Kasumi-1 (cell line): ENCODE measurements at regions not wholly inside any gene's neighbourhood (a gene's known extent, or its start where the extent isn't known, plus 50 kb on each side); places are given as distances from the start of the nearest gene placed in this dataset.
"Not testable (repeated sequence)": the region's sequence is repeated elsewhere in the genome, so short reads cannot be mapped to it uniquely, and the experiment has no call there.

ENCODE experiments used
- DNase-seq, 2 experiments: peaks; one replicate each; lab custom pipeline; 2025; lab: John Stamatoyannopoulos, UW

DNA sequence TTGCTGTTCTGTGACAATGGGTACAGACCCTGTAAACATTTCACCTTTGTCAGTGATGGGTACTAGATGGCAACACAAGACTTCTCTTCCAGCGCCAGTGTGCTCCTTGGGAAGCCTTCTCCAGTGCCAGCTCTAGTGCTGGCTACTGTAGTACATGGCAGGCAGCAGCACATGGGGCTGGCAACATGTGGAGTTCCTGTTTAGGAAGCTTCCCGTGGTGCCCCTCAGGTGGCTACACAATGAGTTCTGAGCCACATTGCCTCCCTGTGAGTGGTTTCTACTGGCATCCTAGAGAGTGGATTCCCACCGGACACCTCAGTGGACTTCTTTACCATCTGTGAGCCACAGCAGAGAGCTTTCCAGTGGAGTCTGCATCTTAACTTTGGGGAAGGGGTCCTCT lies 302.1 kb downstream of the CYRIA start:
- no peak for DNase-seq

DNA sequence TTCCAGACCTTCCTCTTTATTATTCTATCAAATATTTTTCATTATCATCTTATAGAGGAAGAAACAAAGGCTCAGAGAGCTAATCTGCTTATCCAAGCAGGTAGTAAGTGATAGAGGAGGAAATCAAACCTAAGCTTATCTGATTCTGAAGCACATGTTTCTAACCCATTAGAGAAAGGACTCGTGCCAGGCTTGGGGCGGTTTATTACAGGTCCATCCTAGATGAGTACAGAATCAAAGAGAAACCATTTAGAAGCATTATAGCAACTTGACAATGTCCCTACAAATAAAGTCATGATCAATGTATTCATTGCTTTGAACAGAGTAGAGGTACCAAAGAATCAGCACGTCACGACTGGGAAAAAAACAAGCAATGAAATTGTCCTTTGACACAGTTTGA lies 303.0 kb downstream of the CYRIA start:
- no peak for DNase-seq

DNA sequence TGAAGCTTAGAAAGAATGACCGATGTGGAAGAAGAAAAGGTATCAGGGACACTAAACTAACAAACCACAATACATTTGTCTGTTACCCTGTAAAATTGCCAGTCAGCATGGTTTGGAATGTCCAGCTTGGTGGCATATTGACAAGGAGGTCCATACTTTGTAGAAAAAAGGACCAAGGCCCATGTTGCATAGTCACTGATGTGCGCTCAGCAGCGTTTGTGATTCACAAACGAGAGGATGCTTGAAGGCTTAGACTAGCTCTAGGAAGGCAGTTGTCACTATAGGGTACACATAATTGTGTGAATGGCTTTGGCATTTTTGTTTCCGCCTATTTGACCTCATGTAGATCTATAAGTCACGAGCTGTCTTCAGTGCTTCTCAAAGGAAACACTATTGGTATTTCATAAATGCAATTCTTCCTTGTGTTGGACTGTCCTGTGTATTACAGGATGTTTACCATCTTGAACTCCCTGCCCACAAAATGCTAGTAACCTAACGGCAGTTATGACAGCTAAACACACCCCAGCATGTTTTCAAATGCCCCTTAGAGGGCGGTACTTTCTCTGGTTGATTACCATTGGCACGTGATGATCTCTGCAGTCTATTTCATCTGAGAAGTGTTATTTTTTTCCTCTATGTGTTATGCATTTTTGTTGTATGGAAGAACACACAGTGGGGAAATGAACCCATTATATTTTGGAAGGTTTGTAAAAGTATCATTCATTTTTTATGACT lies 304.2 kb downstream of the CYRIA start:
- DNase-seq = no peak

DNA sequence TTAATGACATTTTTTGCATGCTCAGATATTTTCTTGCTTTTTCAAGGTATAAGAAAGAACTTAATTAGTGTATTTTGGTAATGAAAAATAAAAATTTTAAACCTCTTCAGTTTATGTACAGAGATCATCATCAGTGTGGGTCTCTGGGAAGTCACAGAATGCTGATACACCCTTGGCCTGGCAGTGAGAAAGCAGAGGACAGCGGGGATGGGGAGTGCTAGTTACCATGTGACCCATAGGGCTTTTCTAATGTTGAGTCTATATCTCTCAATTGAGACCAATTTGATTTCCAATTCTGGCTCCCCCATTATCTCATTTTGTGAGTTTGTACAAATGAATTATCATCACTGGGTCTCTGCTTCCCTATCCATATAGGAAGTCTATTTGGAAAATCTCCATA lies 305.7 kb downstream of the CYRIA start:
- DNase-seq = no peak

DNA sequence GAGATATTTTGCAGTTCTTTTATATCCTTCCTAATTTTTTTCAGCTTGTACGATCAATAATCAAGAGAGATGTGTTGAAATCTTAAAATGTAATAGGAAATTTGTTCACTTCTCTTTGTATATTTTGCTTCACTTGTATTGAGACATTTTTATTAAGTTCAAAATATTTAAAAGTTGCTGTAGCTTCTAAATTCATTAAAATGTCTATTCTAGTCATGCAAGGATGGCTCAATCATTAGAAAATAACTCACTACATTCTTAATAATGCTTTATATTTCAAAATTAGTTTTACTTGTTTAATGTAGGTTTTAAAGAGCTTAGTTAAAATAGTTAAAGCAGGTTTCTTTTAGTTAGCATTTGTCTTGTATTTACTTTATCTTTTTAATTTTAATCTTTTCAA lies 308.4 kb downstream of the CYRIA start:
- no peak for DNase-seq

DNA sequence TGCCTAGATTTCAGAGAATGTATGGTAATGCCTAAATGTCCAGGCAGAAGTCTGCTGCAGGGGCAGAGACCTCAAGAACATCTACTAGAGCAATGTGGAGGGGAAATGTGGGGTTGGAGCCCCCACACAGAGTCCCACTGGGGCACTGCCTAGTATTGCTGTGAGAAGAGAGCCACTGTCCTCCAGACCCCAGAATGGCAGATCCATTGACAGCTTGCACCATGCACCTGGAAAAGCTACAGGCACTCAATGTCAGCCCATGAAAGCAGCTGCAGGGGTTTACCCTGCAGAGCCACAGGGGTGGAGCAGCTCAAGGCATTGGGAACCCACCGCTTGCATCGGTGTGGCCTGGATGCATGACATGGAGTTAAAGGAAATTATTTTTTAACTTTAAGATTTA lies 314.1 kb downstream of the CYRIA start:
- DNase-seq = no peak

DNA sequence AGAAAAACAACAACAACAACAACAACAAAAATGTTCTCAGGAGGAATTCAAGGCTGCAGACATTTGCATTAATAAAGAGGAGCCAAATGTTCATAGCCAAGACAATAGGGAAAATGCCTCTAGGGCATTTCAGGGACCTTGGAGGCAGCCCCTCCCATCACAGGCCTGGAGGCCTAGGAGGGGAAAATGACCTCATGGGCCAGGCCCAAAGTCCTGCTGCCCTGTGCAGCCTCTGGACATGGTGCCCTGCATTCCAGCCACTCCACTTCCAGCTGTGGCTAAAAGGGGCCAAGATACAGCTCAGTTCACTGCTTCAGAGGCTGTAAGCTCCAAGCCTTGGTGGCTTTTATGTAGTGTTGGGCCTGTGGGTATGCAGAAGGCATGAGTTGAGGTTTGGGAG lies 314.5 kb downstream of the CYRIA start:
- no peak for DNase-seq

DNA sequence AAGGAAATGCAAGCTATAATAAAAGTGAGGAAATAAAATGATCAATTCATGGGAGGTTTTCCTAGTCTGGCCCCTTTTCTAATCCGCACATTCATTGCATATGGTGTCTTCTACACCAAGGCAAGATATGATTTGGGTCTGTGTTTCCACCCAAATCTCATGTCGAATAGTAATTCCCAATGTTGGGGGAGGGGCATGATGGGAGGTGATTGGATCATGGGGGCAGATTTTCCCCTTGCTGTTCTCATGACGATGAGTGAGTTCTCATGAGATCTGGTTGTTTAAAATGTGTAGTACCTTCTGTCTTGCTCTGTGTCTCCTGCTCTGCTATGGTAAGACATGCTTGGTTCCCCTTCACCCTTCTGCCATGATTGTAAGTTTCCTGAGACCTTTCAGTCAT lies 315.4 kb downstream of the CYRIA start:
- no peak for DNase-seq

DNA sequence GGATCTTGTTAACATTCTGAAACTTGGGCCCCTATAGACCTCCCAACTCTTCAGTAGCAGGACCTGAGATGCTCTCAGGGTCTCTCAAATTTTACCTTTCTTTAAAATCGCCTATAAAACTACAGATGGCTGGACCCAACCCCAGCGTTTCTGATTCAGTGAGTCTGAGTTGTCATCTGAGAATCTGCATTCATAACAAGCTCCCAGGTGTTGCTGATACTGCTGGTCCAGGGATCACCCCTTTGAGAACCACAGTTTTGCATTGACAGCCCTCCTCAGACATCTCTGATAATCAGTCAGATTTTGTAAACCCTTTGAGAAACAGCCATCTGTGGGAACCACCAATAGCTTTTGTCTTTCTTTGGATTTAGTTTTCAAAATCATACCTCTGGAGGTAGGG lies 315.8 kb downstream of the CYRIA start:
- no peak for DNase-seq

DNA sequence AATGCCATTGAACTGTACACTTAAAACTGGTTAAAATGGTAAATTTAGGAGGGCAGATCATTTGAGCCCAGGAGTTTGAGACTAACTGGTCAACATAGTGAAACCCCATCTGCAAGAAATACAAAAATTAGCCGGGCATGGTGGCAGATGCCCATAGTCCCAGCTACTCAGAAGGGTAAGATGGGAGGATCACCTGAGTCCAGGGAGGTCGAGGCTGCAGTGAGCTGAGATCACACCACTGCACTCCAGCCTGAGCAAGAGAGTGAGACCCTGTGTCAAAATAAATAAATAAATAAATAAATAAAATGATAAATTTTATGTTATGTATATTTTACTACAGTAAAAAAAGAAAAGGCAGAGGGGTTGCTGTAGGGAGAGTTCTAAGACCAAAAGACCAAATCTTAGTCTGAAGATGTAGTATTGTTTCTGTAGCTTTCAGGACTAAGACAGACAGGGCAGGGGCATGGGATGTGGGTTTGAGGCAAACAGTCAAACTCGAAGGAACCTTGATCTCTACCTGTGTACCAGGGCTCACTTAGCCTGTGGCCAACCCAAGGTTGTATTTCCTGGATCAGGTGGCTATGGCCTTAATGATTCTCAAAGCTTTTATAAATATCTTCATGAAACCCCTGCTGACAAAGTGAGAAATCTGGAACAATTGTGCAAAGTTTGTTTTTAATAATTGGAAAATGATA lies 316.7 kb downstream of the CYRIA start:
- DNase-seq = no peak

DNA sequence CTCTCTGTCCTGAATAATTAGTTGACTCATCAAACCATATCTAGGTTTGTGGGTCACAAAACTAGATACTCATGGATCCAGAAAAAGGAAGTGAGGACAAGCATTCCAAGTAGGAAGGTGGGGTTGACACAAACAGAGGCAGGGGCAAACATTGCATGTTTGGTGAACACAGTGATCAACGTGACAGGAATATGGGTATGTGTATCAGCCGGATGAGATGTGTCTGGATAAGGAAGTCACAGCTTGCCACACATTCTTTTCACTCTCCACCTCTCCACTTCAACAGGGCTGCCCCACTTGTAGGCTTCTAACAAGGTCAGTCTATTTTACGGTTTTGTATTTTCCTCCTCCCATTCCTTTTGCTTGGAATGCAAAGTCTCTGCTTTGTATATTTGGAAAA lies 319.0 kb downstream of the CYRIA start:
- no peak for DNase-seq

DNA sequence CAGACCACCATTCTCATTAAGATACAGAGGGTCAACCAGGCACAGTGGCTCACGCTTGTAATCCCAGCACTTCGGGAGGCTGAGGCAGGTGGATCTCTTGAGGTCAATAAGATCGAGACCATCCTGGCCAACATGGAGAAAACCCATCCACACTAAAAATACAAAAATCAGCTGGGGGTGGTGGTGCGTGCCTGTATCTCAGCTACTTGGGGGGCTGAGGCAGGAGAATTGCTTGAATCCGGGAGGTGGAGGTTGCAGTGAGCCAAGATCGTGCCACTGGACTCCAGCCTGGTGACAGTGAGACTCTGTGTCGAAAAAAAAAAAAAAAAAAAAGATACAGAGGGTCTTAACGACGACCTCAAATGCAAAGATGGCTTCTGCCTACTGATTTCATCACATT lies 320.4 kb downstream of the CYRIA start:
- not testable (repeated sequence) for DNase-seq

DNA sequence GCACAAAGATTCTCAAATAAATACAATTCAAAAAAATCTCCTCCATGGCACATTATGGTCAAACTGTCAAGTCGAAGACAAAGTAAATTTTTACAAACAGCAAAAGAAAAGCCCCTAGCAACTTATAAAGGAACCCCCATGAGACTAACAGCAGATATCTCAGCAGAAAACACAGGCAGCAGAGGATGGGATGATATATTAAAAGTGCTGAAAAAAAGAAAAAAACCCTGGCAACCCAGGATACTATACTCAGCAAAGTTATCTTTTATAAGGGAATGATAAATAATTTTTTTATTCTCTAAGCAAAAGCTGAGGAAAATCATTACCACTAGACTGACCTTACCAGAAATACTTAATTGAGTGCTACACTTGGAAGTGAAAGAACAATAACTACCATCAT lies 326.4 kb downstream of the CYRIA start:
- no peak for DNase-seq

DNA sequence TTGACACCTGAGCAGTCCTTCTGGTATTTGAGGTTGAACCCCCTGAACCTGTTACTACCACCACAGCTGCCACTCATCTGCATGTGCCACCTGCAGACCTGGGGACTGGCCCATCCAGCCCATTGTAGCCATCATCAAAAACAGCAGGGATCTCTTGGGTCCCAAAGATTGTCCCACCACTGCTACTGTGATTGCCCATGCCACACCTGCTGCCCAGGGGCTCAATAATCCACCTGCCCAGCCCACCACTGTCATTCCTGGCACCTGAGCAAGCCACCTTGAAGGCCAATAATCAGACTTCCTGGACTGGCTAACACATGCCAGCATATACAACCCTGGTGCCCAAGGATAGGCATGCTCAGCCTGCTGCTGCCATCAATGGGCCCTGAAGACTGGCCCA lies 327.6 kb downstream of the CYRIA start:
- no peak for DNase-seq

DNA sequence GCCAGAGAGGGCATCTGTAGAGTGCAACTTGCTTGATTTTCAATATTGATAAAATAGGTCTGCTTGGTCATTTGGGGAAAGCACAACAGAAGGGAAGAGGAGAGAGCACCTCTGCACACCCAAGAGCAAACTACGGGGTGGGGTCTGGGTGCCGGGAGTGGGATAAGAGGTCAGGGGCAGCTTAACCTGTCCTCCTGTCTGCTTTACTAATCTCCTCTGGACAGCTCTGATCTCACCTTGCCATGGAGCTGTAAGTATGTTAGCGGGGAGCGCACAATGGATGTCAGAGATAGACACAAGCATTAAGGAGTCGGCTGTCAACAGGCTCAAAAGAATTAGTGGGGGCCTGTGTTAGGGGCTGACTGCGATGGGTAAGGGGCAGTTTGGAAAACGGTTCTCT lies 328.7 kb downstream of the CYRIA start:
- DNase-seq = no peak

DNA sequence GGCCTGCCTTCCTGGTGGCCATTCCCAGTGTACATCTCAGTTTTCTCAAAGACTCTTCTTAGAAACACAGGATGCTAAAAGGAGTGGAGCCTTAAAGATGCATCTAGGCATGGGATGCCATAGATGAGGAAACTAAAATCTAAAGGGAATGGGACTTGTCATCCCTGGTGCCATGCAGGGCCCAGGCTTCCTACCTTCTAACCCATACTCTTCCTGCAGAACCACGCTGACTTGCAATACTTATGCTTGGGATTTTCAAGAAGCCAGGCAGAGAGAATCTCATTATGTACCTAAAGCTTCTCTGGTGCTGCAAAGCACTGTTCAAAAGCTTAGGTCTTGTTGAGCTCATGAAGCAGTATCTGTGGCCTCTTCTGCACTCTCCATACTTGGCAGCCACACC lies 329.1 kb downstream of the CYRIA start:
- DNase-seq = no peak

DNA sequence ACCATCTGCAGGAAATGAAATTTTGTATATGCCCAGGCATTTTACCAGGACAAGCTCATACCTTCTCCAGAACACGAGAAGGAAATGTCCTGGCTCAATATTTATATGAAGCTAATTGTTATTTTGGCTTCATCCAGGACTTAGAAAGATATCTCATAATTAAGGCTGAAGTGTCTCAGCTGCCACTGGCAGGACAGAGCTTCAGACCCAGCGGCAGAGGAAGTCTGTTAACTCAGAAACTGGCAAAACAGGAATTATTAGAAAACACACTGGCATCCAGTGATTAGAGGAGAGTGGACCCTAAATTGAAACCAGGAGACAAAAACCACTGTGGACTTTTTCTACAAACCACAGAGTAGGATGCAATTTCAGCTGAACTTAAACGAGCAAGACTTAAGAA lies 329.7 kb downstream of the CYRIA start:
- no peak for DNase-seq

DNA sequence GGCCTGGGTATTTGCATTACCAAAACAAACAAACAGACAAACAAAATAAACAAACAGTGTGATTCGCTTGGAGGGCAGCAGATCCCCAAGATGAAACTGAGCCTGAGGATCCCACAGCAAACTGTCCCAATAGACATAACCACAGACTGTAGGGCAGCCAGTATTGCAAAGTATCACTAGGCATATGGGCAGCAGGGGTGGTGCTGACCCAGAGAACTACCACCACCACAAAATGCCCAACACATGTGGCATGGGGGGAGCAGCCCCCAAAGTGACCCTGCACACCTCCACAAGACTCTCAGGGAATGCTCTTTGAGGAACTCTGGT lies 330.1 kb downstream of the CYRIA start:
- no peak for DNase-seq

DNA sequence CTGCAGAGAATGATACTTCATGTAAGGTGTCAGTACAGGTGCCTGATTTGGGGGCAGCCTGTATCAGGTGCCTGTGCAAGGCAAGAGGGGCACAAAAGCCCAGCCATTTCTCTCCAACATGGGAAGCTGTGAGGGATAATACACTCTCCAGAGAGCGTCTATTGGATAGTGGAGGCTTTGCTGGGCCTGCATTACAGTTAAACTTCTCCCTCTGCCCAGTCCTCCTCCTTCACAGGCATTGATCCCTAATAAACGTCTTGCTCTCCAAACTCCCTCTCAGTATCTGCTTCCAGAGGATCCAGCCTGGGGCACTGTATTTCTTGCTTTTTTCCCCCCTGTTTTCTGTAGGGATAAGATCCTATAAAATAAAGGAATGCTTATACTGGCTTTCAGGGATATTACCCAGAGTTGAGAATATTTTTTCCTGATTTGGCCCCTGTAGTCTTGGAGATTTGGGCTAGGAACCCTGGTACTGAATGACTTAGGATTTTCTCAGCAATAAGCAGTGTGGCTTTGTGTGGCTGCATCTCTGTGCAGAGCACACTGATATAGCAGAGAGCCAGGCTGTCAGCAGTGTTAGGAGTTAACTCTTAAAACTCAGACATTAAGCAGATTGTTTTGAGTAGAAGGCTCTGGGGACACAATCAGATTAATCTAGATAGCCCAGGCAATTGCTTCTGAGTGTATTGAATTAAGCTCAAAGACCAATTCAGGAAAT lies 330.6 kb downstream of the CYRIA start:
- no peak for DNase-seq

DNA sequence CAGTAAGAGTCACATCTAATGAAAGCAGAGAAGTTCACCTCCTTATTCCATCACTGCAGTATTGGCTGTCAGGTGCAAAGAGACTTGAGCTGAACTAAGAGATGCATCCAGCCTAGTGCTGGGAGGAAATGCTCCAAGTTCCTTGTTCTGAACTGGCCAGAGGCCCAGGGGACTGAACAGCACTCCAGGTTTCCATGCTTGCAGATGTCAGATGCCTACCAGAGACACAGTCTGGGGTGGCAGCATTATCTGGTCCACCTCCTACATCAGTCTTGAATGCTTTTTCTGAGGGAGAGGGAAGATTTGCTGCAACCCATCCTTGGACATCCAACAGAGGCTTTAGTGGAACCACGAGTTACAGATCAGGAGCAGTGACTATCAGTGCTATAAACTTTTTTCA lies 331.3 kb downstream of the CYRIA start:
- DNase-seq = no peak

DNA sequence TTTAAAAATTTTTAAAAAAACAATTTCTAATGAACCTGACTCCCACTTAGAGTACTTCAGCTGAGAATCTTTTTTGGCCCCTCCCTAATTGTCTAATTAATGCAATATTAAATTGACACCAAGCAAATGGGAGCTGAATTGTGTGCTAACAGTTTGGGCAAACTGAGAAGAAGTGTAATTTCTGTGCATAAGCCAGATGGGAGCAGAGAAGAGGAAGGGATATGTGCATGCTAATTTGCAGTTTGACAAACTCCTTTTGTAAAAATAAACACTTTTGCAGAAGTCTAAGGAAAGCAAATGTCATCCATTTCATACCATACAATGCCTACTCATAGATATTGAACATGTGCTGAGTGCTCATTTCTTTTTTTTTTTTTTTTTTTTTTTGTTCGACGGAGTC lies 332.0 kb downstream of the CYRIA start:
- DNase-seq = no peak

DNA sequence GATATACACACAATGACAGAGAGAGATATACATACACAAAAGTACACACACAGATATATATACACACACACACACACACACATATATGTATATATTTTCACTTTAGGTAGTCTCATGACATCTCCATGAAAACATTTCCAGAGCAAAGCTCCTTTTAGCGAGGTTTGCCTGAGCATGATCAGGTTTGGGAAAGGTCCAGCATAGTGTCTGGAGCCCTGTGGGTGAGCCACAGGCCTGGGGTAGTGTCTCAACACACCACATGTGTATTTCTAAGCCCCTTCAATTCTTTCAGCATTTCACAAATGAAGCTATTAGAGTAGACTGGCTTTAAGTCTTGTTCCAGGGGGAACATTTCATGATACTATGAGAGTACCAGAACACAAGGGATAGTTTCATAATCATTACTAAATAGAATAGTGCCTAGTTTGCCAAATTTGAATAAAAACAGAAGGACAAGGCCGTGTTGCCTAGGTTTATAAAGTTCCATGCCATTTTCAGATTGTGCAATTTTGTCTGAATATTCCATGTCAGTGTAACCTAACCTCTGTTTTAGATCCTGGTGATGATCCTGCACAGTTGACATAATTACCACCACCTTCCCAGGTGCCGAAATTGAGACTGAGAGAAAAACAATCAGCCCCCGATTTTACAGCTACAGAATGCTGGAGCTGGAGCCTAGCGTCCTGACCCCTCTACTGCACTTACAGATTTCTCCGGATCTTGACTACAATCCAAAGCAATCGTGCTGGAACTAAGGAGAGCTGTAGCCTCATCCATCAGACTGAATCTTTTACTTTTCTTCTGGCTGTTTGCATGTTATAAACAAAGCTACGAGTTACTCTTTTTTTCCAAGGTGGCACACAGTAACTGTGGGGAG lies 332.7 kb downstream of the CYRIA start:
- no peak for DNase-seq

DNA sequence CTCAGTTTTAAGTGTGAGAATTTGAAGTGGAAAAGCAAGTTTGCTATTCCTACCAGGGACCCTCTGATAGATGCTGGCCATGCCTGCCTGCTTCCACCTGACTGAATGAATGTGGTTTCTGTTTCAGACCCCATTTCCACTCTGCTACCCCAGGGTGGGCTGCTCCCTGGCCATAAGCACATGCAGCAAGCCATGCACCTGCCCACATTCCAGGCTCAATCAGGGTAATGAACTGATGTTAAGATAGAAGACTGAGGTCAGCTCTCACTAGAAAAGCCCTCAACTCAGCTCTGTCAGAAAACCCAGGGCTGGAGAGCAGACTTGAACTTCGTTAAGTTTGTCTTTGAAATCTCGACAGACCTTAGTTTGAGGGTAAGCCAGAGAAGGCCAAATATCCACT lies 333.9 kb downstream of the CYRIA start:
- DNase-seq = no peak
